Fibroblast of skin of right biceps (primary cell): ENCODE measurements at regions not wholly inside any gene's neighbourhood (a gene's known extent, or its start where the extent isn't known, plus 50 kb on each side); places are given as distances from the start of the nearest gene placed in this dataset.
"Not testable (repeated sequence)": the region's sequence is repeated elsewhere in the genome, so short reads cannot be mapped to it uniquely, and the experiment has no call there.

ENCODE experiments used
- DNase-seq: peaks from one replicate; pipeline ENCODE4 v3.0.0-alpha.2; 2013

DNA sequence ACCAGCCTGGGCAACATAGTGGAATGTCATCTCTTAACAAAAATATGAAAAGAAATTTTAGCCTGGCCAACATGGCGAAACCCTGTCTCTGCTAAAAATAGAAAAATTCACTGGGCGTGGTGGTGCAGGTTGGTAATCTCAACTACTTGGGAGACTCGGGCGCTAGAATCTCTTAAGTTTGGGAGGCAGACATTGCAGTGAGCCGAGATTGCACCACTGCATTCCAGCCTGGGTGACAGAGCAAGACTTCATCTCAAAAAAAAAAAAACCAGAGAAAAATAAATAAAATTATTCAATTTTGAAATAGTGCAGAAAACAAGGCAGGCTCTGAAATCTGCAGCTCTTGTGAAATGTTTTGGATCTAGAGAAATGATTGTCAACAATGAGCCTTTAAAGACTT is 397.3 kb upstream of the AMELY start:
- no peak for DNase-seq

DNA sequence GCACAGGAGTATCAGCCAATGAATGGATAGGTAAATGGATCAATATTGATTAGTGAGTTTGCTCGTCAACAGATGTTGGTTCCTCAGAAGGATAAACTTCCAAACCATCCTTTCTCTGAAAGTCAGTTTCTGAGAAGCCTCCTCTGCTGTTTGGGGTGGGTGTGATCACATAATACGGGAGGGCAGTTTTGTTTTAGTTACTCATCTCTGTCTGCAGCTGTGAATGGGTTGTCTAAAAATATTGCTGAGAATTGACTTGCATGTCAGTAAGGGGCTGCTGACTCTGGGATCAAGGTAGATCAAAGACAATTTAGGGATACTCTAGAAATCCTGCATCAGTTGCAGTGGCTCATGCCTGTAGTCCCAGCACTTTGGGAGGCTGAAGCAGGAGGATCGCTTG is 390.8 kb upstream of the AMELY start:
- DNase-seq = no peak

DNA sequence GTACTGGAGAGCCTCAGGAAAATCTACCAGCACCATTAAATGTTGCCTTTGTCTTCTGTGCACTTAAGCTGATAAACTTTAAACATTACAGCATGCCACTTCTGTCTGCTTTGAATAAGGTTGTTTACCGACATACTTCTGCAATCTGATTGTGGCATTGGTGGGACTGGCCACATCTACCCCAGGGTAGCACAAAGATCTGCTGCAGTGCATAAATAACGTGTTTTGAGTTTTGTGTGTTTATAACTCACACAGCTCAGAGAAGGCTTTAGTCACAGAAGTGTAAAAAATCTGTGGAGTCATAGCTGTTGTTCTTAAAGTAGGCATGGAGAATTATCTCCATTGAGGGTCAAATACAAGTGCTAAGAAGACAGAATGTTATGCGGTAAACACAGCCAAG is 388.4 kb upstream of the AMELY start:
- DNase-seq = no peak

DNA sequence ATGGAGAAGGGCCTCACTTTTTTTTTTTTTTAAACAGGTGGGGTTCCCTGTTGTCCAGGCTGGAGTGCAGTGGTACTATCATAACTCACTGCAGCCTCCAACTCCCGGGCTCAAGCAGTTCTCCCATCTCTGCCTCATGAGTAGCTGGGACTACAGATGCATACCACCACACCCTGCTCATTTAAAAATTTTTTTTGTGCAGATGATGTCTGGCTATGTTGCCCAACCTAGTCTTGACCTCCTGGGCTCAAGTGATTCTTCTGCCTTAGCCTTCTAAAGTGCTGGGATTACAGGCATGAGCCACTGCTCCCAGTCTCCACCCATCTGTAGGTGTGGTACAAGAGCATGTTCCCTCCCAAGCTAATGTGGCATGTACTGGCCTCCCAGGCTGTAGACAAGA is 380.6 kb upstream of the AMELY start:
- DNase-seq = no peak

DNA sequence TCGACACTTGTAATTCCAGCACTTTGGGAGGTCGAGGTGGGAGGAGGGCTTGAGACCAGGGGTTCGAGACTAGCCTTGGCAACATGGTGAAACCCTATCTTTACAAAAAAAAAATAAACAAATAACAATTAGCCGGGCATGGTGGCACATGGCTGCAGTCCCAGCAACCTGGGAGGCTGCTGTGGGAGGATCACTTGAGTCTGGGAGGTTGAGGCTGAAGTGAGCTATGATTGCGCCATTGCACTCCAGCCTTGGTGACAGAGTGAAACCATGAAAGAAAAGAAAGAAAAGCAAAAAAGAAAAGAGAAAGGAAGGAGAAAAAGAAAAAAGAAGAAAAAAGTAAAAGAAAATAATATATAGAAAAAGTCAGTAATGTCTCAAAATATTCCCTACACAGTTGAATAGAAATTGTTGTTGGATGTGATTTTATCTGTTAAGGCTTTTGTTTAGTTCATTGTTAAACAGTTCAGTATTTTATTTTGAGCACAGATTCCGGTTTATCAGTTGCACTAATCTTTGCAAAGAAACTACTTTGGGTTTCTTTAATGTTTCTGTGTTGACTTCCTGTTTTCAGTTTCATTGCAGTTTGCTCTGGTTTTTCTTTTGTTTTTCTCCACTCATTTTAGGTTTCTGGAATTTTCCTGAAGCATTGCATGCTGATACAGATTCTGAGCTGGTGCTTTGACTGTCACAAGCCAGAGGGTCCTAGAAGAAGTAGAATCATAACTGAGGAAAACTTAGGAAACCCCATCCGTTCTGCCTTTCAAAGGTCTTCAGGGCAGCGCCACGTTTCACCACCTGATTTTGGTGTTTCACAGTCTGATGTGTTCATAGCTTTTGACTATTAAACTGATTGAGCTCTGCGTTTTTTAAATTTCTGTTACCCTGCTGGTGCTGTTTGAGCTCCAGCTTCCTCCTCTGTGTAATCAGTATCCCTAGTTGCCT is 378.6 kb upstream of the AMELY start:
- DNase-seq = no peak

DNA sequence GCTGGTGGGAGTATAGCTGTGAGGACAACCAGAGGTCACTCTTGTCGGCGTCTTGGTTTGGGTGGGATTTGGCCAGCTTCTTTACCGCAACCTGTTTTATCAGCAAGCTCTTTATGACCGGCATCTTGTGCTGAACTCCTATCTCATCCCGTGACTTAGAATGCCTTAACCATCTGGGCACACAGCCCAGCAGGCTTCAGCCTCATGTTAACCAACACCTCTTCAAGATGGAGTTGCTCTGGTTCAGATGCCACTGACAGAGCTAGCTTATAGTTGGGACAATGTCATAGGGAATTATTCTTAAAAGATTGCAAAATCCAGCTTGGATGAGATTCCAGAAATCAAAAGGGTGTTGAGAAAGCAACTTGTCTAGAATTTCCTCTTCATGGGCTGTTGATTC is 377.1 kb upstream of the AMELY start:
- no peak for DNase-seq

DNA sequence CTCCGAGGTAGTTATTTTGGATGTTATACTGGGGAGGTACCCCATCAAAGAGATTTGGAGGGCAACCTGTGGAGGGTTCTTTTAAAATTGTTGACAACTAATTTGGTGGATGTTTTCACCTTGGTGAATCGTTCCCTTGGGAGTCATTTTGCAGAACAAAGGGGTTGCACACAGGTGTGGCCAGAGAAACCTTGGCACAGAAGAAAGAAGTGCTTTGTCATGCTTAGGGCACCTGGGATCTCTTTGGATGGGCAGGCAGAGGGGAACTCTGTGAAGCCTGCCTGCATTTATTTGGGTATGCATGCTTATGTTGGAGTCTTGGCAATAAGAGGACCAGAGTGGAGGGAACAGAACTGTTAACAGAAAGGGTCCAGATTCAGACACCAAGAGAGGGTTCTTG is 376.4 kb upstream of the AMELY start:
- not testable (repeated sequence) for DNase-seq

DNA sequence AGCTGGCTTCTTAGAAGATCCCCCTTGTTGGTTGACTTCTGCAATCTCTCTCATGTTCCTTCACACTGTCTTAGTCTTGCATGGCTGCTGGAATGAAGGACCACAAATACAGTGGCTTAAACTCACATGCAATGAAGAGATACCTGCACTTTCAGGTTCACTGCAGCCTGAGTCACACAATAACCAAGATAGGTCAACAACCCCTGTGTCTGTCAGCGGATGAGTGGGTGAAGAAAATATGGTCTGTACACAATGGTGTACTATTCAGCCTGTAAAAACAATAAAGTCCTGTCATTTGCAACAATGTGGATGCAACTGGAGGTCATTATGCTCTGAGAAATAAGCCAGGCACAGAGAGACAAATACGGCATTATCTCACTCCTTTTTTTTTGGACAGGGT is 373.8 kb upstream of the AMELY start:
- DNase-seq = no peak

DNA sequence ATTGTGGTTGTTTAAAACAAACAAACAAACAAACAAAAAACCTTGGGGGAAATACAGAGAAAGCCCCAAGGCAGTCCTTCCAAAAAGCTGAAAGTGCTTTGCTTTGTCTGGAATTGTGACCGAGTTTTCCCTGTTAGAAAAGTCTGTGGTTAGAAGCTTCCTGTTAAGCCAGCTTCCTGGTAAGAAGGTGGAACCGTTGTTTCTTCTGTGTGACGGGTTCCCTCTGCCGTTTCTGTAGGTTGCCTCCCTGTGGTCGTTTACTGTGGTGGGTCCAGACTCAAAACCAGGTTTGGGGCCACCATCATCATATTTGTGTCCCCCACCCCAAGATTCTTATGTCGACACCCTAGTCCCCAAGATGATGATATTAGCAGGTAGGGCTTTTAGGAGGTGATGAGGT is 371.4 kb upstream of the AMELY start:
- DNase-seq = no peak

DNA sequence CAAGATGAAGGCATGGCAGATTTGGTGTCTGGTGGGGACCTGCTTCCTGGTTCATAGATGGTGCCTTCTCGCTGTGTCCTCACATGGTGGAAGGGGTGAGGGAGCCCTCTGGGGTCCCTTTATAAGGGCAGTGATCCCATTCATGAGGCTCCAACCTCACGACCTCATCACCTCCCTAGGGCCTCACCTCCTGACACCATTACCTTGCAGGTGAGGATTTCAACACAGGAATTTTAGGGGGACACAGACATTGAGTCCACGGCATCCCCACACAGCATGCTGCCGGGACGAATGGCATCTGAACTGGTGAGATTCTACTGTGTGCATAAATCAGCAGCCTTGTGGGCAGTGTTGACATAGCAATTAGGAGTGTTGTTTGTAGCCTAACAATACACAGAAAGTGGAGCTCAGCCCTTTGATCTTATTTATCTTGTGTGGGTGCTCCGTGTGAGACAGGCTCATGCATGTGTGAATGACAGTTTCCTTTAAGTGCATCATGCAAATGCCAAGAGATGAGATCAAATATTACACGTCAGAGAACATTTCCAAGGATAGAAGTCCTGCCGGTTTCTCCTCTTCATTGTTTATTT is 368.7 kb upstream of the AMELY start:
- DNase-seq = not testable (repeated sequence)

DNA sequence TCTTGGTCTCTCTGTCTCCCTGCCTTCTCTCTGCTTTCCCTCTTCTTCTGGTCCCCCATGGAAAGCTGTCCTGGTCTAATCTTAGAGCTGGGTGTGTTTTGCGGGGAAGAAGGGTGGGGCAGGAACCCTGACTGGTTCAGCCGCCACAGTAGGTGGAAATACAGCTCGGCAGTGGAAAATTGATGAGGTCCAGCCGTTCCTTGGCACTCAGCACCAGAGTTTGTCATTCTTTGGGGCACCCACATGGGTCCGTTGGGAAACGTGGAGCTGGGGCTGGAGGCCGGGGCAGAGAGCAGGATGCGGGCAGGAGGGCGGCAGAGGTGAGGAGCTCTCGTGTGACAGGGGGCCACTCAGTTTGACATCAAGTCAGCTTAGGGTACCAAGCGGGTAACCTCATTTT is 364.2 kb upstream of the AMELY start:
- no peak for DNase-seq

DNA sequence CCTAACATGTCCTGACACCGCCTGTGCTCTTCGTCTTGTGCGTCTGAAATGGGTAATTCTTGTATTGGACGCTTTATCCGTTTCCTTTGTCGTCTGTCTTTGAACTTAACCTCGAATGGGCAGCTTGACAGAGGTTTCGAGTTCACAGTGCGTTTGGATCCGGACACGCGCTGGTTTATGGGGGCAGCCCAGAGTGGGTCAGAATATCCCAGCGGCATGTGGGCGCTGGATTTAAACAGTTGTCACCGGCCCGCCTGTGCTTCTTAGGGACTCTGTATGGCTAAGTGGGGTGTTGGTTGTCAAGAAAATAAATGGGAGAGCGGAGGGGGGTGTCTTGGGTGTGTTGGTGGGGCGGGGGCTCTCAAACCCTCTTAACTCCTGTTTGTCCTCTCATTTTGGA is 363.5 kb upstream of the AMELY start:
- no peak for DNase-seq

DNA sequence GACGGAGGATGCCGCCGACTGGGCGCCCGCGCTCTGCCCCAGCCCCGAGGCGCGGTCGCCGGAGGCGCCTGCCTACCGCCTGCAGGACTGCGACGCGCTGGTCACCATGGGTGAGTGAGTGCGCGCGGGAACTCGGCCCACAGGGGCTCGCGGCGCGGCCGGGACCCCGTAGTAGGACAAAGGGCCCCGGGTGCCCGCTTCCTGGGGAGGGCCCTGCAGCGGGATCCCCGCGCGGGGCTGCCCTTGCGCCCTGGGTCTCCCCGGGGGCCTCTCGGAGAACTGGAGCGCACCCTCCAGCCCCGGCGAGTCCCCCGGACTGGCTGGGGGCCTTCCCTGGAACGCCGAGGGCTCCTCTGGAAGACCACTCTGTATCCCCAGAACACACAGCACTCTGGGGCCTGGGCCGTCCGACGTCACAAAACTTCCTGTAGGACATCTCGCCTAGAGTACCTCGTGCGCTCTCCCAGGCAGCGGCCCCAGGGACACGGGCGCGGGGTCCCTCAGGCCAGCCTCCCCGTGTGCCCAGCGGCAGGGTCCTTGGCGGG is 362.9 kb upstream of the AMELY start:
- DNase-seq = peak; percentile 20

DNA sequence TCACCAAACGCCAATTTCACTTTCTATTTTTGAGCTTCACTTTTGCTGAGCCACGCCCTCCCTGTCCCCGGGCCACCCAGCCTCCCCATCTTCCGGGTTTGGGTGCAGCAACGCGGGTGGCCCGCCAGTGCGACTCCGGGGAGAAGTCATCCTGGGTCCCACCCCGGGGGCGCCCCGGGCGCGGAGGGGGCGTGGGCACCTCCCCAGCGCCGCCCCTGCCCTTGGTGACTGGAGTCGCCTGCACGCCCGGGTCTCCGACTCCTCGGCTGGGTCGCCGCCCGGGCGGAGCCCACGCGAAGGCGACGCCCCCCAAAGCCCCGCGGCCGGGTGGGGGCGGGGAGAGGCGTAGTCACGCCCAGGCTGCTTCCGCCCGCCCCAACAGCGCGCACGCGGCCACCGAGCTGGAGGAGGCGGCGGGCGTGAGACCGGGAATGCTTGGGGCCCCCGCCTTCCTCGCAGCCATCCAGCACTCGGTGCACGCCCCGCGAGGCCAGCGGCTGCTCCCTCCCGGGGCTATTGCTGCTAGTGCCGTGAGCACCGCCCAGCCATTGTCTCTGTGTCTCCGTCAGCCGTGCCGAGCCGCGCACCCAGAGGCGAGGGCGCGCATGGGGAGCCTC is 362.1 kb upstream of the AMELY start:
- peak; percentile 82 for DNase-seq

DNA sequence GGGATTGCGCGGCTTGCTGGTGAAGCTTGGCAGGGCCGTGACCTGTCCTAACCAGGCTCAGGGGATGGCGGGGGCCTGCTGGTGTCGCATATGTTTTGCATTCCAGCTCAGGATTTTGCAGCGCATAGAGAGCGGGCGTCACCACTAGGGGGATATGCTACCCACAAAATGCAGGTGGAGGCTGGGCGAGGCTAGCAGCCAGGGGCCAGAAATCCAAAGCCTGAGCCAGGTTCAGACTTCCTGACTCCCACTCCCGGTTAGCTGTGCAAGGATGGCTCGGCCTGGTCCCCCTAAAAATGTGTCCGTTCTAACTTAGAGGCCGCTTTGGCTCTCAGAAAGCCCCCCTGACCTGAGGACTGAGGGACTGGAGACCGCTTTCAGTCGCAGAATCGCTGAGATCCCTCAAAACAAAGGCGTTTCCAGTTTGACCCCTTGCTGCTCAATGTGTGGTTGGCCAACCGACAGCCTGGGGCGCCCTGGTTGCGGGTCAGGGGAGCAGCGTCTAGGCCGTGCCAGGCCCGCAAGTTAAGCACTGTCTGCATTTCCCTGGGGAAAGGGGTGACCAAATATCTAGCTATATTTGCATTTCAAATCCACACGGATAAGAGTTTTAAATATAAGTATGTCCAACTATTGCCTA is 361.1 kb upstream of the AMELY start:
- DNase-seq = peak; percentile 61

DNA sequence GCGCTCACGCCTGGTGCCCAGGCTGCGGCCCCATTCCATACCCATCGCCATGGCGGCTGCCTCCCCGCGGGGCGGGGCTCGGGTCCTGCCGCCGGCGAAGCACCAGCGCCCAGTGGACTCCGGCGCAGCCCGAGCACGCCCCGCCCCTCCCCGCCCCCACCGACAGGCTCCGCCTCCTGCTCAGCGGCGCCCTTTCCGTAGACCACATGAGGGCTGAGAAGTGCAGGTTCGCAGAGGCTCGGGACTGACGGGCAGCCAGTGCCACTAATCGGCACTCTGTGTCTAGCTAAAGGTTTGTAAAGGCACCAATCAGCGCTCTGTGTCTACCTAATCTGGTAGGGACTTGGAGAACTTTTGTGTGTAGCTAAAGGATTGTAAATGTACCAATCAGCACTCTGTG is 352.2 kb upstream of the AMELY start:
- no peak for DNase-seq

DNA sequence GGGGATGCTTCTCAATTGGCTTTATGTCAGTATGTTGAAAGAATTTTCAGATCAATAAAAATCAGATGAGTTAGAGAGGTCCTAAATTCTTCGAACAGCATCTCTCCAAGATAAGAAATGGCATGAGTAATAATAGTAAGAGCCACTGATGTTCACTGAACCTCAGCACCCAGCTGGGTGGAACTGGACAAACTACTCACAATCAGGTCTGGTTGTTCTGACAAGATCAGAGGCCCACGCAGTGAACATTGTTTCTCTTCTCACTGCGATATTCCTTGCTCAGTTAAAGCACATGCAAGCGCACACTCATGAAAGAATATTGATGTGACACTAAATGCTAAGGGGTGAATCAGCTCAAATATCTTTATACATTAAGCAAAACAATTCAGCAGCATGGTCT is 351.0 kb upstream of the AMELY start:
- no peak for DNase-seq

DNA sequence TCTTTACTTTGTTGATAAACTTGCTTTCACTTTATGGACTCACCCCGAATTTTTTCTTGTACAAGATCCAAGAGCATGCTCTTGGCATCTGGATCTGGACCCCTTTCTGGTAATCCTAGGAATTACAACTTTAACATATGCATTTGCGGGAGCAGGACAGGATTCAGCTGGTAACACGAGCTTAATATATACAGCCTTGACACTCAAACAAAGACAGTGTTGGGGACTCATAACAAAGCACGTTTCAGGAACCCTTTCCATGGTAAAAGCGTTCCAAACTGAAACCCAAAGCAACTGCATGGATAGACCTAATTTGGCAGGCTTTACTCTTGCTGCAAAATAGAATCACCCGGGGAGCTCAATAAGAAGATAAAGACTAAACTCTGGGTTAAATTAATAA is 349.7 kb upstream of the AMELY start:
- no peak for DNase-seq

DNA sequence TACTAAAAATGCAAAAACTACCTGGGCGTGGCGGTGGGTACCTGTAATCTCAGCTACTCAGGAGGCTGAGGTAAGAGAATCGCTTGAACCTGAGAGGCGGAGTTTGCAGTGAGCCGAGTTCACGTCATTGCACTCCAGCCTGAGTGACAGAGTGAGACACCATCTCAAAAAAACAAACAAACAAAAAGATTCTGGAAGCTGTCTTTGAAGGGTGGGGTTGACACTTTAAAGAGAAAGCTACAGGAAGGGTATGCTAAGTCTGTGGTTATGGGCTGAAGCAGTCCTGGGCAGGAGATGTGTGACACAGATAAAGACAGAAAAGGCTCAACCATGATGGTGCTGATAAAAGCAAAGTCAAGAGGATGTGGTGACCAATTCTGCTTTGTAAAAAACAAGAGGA is 328.5 kb upstream of the AMELY start:
- DNase-seq = no peak

DNA sequence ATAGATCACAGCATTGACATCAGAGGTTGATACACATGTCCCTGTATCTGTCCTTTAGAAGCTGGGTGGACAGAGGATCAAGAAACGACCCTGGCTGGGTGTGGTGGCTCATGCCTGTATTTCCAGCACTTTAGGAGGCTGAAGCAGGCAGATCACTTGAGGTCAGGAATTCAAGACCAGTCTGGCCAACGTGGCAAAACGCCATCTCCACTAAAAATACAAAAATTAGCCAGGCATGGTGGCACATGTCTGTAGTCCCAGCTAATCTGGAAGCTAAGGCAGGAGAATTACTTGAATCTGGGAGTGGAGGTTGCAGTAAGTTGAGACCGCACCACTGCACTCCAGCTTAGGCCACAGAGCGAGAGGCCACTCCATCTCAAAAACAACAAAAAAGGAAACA is 300.4 kb upstream of the AMELY start:
- no peak for DNase-seq

DNA sequence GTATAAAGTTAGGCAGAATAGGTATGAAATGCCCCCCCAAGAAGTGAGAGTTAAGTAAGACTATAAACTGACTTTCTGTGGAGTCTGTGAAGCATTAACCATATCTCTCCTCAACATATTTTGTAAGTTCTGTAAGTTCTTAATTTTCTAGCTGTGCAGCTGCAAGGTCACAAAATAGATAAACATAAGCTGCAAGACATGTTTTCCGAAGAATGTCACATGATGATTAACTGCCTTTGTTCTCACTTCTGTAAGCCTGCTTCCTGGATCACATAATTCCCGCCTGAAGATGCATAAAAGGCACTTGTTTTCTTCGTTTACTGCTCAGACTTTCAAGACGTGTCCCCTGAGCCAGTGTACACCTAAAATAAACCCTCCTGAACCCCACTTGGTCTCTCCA is 292.9 kb upstream of the AMELY start:
- no peak for DNase-seq

DNA sequence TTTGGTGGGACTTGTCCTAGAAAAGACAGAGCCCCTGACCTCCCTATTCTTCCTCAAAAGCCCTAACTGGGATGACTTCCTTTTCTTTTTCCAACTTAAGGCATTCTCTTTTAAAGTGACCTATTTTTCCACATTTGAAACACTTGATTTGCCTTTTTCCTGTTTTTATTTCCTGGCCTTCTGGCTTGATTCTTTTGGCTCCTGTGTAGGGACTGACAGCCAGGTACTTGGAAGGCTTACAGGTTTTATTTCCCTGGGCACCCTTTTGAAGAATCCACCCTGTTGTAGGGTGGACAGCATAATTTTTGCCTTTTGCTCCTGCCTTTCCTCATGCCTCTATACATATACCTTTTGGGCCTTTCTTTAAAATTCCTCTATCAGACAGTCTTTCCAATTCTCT is 271.0 kb upstream of the AMELY start:
- no peak for DNase-seq

DNA sequence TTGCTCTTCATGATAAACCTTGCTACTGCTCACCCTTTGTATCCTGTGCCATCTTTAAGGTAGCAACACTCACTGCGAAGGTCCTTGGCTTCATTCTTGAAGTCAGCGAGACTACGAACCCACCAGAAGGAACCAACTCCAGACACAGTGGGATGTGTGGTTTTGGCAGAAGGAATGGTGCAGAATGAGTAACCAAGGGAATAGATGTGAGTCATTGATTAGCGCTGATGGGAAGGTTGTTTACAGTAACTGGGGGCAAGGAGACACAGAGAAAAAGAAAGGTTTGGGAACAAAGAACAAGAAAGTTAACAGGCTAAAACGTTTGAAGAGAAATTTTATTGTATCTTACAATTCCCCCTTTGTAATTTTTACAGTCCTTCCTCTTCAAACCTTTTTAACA is 266.1 kb upstream of the AMELY start:
- peak; percentile 81 for DNase-seq

DNA sequence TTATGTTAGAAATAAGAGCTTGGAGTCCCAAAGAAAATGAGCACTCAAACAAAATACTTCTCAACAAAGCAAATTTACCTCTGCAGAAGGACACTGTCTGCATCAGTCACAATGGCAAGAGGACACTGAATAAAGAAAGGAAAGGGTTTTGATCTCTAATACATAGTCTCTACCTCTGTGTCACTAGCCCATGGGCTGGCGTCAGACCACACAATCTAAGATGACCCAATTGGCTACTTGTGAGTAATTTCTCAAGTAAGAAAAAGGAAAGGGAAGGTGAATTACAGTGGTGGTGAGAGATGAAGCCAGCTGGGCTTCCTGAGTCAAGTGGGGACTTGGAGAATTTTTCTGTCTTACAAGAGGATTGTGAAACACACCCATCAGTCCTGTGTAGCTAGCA is 257.9 kb upstream of the AMELY start:
- DNase-seq = no peak
